SK-N-SH treated with all-trans-retinoic acid at 6 μM for 48 hours (cell line): ENCODE measurements at regions not wholly inside any gene's neighbourhood (a gene's known extent, or its start where the extent isn't known, plus 50 kb on each side); places are given as distances from the start of the nearest gene placed in this dataset.

Experiments
- ARNTL ChIP-seq: fragments of 450-650 bp; formaldehyde crosslinking; IDR thresholded peaks from 2 replicates; pipeline ENCODE4 v1.5.0; 2020; ENCODE audit warnings: low read depth, mild to moderate bottlenecking, moderate library complexity, borderline replicate concordance
- ISL1 ChIP-seq: fragments of 250-450 bp; sonication (Bioruptor Pico); IDR thresholded peaks from 2 replicates; pipeline ENCODE4 v2.1.2; 2022; ENCODE audit warnings: mild to moderate bottlenecking, moderate library complexity

DNA sequence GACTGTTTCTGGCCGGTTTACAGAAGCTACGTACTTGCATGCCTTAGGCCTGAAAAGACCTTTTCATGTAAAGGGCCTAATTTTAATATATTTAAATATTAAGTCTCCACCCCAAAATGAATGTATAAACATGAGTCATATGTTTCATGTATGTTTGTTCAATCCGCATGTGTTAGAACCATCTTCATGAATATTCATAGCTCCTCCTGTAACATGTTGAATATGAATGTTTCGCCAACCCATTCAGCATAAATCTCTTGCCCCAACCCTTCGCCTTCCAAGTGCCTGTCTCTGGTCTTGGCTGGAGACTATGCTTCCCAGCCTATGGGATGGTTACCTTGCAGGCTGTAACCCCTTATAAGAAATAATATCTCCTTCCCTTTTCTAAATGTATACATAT lies 212.5 kb downstream of the SCG2 start:
- no peak for TF ChIP-seq ARNTL (CRISPR knock-in tag)
- TF ChIP-seq ISL1 (CRISPR knock-in tag), result no peak
